GM23248 (cell line): ENCODE measurements at regions not wholly inside any gene's neighbourhood (a gene's known extent, or its start where the extent isn't known, plus 50 kb on each side); places are given as distances from the start of the nearest gene placed in this dataset. TPM values are rescaled to one million over a fixed set of nuclear protein-coding genes. Genes with fewer than 3 reads are reported as not detected.
A peak's percentile ranks its signal among the peaks of the same experiment; 100 is the strongest.

Source experiments
- DNase-seq: peaks from one replicate; pipeline ENCODE4 v3.0.0-alpha.2; 2015
- H2AFZ ChIP-seq: fragments of 200-600 bp; sonication (generic); 2 replicates; pipeline ENCODE4 v1.6.1; 2016; ENCODE audit warnings: antibody characterized with exemption
- H3F3A ChIP-seq: fragments of 200-600 bp; sonication (generic); 2 replicates; pipeline ENCODE4 v1.6.1; 2016; ENCODE audit warnings: mild to moderate bottlenecking, antibody characterized with exemption, mixed run types; ENCODE audit not compliant: insufficient read depth
- H3K27ac ChIP-seq: fragments of 200-600 bp; sonication (generic); 2 replicates; pipeline ENCODE4 v1.5.1; 2016; ENCODE audit warnings: mild to moderate bottlenecking
- H3K27me3 ChIP-seq: fragments of 200-600 bp; sonication (generic); replicated peaks from 2 replicates; pipeline ENCODE4 v1.6.1; 2016; ENCODE audit warnings: mild to moderate bottlenecking; ENCODE audit not compliant: insufficient read depth
- H3K36me3 ChIP-seq: fragments of 200-600 bp; sonication (generic); 2 replicates; pipeline ENCODE4 v1.6.1; 2016; ENCODE audit warnings: low read depth, mild to moderate bottlenecking
- H3K4me1 ChIP-seq: fragments of 200-600 bp; sonication (generic); 2 replicates; pipeline ENCODE4 v1.6.1; 2016; ENCODE audit warnings: mild to moderate bottlenecking; ENCODE audit not compliant: insufficient read depth
- H3K4me2 ChIP-seq: fragments of 200-600 bp; sonication (generic); one replicate; pipeline ENCODE4 v1.6.1; 2016; ENCODE audit warnings: mild to moderate bottlenecking; ENCODE audit not compliant: unreplicated experiment
- H3K4me3 ChIP-seq: fragments of 200-600 bp; sonication (generic); 2 replicates; pipeline ENCODE4 v1.5.1; 2016; ENCODE audit warnings: mild to moderate bottlenecking
- H3K79me2 ChIP-seq: fragments of 200-600 bp; sonication (generic); 2 replicates; pipeline ENCODE4 v1.6.1; 2016; ENCODE audit warnings: mild to moderate bottlenecking; ENCODE audit not compliant: insufficient read depth
- H3K9ac ChIP-seq: fragments of 200-600 bp; sonication (generic); 2 replicates; pipeline ENCODE4 v1.6.1; 2016; ENCODE audit warnings: mild to moderate bottlenecking
- H3K9me2 ChIP-seq: fragments of 200-600 bp; sonication (generic); 2 replicates; pipeline ENCODE4 v1.6.1; 2016; ENCODE audit warnings: mixed run types, mild to moderate bottlenecking, moderate library complexity; ENCODE audit not compliant: insufficient read depth
- H3K9me3 ChIP-seq: fragments of 200-600 bp; sonication (generic); one replicate; pipeline ENCODE4 v1.6.1; 2017; ENCODE audit warnings: low read depth
- H4K20me1 ChIP-seq: fragments of 200-600 bp; sonication (generic); 2 replicates; pipeline ENCODE4 v1.6.0; 2016; ENCODE audit not compliant: insufficient read depth
- EZH2 ChIP-seq: fragments of 200-600 bp; sonication (generic); IDR thresholded peaks from 2 replicates; pipeline ENCODE4 v1.6.1; 2018; ENCODE audit warnings: antibody characterized with exemption, mild to moderate bottlenecking; ENCODE audit not compliant: insufficient read depth, poor library complexity, severe bottlenecking
- EZH2phosphoT487 ChIP-seq: fragments of 200-600 bp; sonication (generic); IDR thresholded peaks from 2 replicates; pipeline ENCODE4 v1.6.1; 2018; ENCODE audit warnings: antibody characterized with exemption, moderate library complexity, mild to moderate bottlenecking, low read depth; ENCODE audit not compliant: insufficient read depth
- WGBS, 2 experiments: methylation state at CpG; one replicate each; pipeline ENCODE4 v1.1.6; 2015 to 2017; ENCODE audit warnings: low lambda C conversion rate in 2 of 2, low coverage in 1 of 2; ENCODE audit errors: missing lambda C conversion rate in 2 of 2; 5-methylcytosine and 5-hydroxymethylcytosine counted together
- in situ Hi-C: fragments of 300-500 bp; cut with MboI; formaldehyde crosslinking; loops from 2 replicates; pipeline ENCODE4 v1.15.0; 2020
- small RNA-seq: library from RNA; depleted of rRNA; stranded (forward); fragments of <200 nt; gene quantifications from one replicate; pipeline ENCODE3, GENCODE V24; 2014; ENCODE audit warnings: low read depth, low replicate concordance

DNA sequence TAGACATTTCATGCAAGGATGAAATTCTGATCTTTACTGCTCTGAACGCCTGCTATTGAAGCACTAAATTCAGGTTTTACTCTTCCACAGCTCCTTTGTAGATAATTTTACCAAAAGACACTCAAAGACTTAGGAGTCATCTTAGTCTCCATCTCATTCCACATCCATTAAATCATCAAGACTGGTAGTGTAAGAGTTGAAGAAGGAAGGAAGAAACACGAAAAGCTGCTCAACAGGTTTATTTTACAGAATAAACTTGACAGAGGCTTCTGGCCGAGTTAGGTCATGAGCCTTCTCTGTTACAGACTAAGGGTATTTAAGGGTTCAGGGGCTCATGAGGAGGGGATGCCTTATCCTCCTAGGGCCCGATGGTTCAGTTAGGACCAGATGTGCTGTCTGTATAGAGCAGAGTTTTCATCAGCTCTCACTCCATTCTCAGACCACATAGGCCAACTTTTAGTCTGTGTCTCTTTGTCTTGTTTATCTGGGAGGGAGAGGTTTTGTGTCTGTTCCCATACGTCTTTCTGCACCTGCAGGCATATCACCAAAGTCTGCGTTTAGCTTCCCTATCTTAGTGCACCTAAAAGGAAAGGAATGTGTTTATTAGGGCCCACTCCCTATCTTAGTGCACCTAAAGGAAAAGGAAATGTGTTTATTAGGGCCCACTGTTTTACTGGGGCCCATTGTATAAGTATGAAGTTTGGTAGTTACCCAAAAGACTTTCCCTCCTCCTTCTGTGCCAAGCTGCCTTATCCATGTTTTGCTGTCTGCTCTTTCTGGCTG is 57.4 kb upstream of the RGS18 start:
- TF ChIP-seq EZH2phosphoT487 (no peak), EZH2 (no peak)
- no peaks in the 10 kb centered on the region for H3F3A ChIP-seq

DNA sequence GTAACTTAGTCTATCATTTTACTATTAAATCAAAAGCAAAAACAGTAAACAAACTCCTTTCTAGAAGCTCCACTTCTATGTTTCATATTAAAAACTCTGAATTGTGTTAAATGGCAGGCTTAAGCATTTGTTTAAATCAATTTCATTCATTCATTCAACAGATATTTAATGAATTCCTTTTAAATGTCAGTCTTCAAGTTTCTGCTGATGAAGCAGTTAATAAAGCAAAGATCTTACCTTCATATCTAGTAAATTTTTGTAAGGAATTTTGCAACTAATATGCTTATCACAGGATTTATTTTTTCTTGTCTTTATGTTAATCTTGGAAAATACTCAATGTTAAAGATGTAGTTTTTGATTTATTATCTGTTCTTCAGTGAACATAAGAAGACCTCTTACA is 54.1 kb upstream of the RGS18 start:
- in situ Hi-C loops, result no loop called here

More for the DNA sequence above, 57.4 kb upstream of the RGS18 start:
- in situ Hi-C loops, result no loop called here
- Histone ChIP-seq H3K9me3 (no peaks in the 10 kb centered on the region), H3K9me2 (no peaks in the 10 kb centered on the region), H3K4me1 (no peaks in the 10 kb centered on the region), H3K4me2 (no peak overlapping the region), H3K79me2 (no peaks in the 10 kb centered on the region), H4K20me1 (no peaks in the 10 kb centered on the region), H3K9ac (no peak overlapping the region), H2AFZ (no peak overlapping the region), H3K27me3 (no peaks in the 10 kb centered on the region), H3K27ac (no peak overlapping the region), H3K36me3 (no peaks in the 10 kb centered on the region), H3K4me3 (no peak overlapping the region)
- DNase-seq, result no peak
- WGBS, 2 experiments, result 11 to 14% methylated on average over 6 of the region's 6 CpGs

DNA sequence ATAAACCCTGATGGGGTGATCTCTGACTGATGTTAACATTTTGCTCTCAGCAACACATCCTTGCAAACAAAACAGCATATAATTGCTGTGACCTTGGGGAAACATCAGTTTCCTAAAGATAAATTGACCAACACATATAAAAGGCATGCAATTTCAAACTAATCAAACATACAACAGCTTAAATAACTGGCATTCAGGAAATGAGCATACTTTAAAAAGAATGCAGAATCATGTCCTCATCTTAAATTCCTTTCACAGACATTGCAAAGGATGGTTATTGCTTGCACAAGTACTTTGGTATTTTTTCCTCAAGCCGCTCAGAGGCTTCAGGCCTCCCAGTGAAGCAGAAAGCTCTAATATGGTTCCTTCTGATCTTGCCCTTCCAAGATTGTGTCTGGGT is 53.4 kb upstream of the RGS18 start:
- Histone ChIP-seq H3K27me3 (no peaks in the 10 kb centered on the region), H4K20me1 (no peaks in the 10 kb centered on the region), H3K4me2 (no peak overlapping the region), H2AFZ (no peak overlapping the region), H3K79me2 (no peaks in the 10 kb centered on the region), H3K9me2 (no peaks in the 10 kb centered on the region), H3K4me1 (no peaks in the 10 kb centered on the region), H3K27ac (no peak overlapping the region), H3F3A (no peaks in the 10 kb centered on the region), H3K4me3 (no peak overlapping the region), H3K9ac (no peak overlapping the region), H3K9me3 (no peaks in the 10 kb centered on the region), H3K36me3 (no peaks in the 10 kb centered on the region)
- peak; percentile 13 for DNase-seq
- 19 to 44% methylated on average over 1 of the region's 1 CpG for WGBS, 2 experiments
- in situ Hi-C loops, result no loop called here
- TF ChIP-seq EZH2, result no peak
- no peak for TF ChIP-seq EZH2phosphoT487

More for the DNA sequence above, 54.1 kb upstream of the RGS18 start:
- no peak overlapping the region for H3K4me2 ChIP-seq
- no peak overlapping the region for H2AFZ ChIP-seq
- H4K20me1 ChIP-seq, result no peaks in the 10 kb centered on the region
- no peak overlapping the region for H3K4me3 ChIP-seq
- no peaks in the 10 kb centered on the region for H3F3A ChIP-seq
- no peaks in the 10 kb centered on the region for H3K4me1 ChIP-seq
- H3K9me2 ChIP-seq, result no peaks in the 10 kb centered on the region
- no peaks in the 10 kb centered on the region for H3K9me3 ChIP-seq
- H3K27me3 ChIP-seq, result no peaks in the 10 kb centered on the region
- H3K9ac ChIP-seq, result no peak overlapping the region
- no peak for DNase-seq
- no peak overlapping the region for H3K27ac ChIP-seq
- TF ChIP-seq EZH2 (no peak), EZH2phosphoT487 (no peak)
- no peaks in the 10 kb centered on the region for H3K79me2 ChIP-seq
- H3K36me3 ChIP-seq, result no peaks in the 10 kb centered on the region

DNA sequence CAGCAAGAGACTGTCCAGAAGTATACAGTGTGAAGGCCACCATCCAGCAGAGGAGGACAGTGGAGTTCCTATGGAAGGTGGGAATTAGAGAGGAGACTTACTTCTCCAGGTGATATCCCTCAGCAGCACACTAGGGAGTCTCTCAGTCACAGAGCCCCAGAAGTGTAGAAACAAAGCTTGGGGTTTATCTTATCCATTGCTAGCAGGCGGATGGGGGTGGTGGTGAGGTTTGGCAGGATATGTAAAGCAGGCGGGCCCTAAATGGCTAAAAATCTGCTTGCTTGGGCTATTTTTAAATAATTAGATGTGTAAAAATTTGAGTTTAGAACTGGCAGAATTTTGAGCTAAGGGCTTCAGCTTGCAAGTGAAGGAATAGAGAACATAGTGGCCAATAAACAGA is 50.1 kb upstream of the RGS18 start:
- Histone ChIP-seq H3K9me3 (no peaks in the 10 kb centered on the region), H3K27me3 (no peaks in the 10 kb centered on the region), H2AFZ (no peak overlapping the region), H4K20me1 (no peaks in the 10 kb centered on the region), H3K27ac (no peak overlapping the region), H3K9ac (no peak overlapping the region), H3K9me2 (no peaks in the 10 kb centered on the region), H3K36me3 (no peaks in the 10 kb centered on the region), H3F3A (no peaks in the 10 kb centered on the region), H3K4me3 (no peak overlapping the region), H3K4me1 (no peaks in the 10 kb centered on the region), H3K79me2 (no peaks in the 10 kb centered on the region), H3K4me2 (no peak overlapping the region)
- WGBS, 2 experiments, result 10 to 13% methylated on average over 2 of the region's 2 CpGs
- DNase-seq, result no peak
- in situ Hi-C loops, result no loop called here
- no peak for TF ChIP-seq EZH2phosphoT487
- no peak for TF ChIP-seq EZH2

Small RNAs in the stretch of these regions (small RNA-seq; reads per million reads assigned to genes)
- not detected for gene AL139135.1
- gene AL713866.2, result not detected
